ENCODE measurements at regions not wholly inside any gene's neighbourhood (a gene's known extent, or its start where the extent isn't known, plus 50 kb on each side); places are given as distances from the start of the nearest gene placed in this dataset.
"Not testable (repeated sequence)": the region's sequence is repeated elsewhere in the genome, so short reads cannot be mapped to it uniquely, and the experiment has no call there.

DNA sequence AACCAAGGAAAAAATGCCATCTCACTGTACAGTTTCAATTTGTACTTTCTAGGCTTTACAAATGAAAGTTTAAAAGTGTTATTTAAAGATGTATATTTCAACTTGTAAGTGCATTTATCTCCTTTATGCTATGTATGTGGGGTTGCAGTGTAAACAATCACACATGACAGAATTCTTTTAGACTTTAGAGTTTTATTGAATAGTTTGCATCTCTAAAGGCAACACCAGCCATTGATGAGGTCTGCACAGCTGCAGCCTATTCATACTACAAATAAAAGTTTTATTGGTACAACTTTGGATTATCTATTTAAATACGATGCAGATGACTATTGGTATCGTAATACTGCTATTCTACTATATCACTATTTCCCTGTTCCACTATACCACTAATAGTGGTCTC lies 894.4 kb upstream of the B3GALT2 start:
- no peak for DNase-seq

DNA sequence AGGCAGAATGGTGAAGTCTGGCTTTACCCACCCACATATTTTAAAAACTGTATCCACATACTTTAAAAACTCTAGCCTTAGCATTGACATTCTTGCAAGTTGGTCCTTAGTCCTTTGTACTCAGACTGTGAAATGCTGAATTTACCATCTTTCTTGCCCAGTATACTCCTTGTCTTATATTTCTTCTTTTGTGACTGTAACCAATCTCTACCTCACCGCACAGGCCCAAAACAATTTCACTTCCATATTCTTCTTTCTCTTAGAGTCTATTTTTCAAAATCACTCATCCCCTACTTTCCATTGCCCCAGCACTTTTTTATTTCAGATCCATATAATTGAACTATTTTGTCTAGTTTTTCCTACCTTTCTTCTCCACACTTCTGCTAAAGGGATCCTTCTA lies 892.4 kb upstream of the B3GALT2 start:
- DNase-seq: no peak

DNA sequence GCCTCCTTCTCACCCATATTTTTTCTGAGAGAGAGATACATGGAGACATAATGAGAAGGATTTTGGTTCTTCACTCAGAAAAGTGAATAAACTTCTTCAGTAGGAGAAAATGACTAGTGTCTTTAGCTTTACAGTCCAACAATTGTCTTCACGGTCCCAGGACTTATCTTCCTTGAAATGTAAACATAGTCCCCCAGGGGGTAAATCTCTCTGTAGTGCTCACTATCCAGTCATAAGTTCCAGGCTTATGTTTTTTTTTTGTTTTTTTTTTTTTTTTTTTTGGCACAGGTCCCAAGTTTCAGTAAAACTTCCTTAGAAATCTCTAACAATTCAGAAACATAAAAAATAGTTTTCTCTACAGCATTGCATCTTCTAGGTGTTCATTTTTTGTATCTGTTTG lies 890.2 kb upstream of the B3GALT2 start:
- peak; percentile 40 for DNase-seq

DNA sequence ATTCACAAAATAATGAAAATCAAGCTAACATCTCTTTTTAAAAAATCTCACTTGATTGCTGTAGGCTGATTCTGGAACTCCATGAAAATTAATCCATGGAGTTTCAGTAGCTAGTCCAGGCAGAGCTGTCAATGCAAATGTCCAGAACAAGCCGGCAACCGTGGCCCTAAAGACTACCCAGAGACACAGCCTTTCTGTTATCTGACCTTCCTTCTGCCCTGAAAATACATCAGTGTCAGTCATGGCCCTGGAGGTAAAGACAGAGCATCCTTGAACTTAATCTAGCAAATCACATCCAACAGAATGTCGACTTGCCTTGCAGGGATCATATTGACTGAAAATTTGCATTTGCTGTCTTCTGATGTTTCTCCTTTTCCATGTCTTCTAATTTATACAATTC lies 887.4 kb upstream of the B3GALT2 start:
- DNase-seq: no peak

DNA sequence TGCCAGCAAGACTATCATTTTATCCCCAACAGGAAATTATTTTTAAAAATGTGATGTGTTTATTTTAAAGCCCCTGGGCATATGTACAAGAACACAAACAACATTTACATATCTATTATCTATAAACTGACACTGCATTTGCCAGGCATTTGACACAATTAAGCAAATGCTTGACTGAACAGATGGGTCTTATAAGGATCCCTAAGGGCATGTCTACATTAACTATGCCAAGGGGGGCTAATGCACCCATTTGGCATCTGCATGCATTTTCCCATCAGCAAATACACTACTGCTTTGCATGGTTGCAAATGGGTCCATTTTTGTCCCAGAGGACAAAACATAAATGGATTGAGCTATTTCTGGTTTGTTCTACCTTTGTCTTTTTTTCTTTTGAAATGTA lies 884.8 kb upstream of the B3GALT2 start:
- DNase-seq: no peak

DNA sequence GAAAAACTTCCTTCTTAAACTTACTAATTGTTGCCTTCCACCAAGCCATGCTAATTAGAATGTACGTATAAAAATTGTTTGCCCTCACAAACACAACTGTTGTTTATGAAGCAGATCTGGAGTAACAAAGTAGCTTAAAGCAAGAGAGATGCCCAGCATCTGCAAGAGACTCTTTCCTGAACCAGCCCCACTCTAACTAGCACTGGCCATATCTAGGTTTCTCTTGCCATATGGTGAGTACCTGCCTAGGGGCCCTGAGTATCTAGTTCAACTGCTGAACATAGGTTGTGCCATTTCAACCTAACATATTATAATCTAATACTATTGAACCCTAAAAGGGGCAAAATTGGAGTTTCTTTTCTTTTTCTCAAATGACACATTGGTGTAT lies 883.4 kb upstream of the B3GALT2 start:
- no peak for DNase-seq

DNA sequence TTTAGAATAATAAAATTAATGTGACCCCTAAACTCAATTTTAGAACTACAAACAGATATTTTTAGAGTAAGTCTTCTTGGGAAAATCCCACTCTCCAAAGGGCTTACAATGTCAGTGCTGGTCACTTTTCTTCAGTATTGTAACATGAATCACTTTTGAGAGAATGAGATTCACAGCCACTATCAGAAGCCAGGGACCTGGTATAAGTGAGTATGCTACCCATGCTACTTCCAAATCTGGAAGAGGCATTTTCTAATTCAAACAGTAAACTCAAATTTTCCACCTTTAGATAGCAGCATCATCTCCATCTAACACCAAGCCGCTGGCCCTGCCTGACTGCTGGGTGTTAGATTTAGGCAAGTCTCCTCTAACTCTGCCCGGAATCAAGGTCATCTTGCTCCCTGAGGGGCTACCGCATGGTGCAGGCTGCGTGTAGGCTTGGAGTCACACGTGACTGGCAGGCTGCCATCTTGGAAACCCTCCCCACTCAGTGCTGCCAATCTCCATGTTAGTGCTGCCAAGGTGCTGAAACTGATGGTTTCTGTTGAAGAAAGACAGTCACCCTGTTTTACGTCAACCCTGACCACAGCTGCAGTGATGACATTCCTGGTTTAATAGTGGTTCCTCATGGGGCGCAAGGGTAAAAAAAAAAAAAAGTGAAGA lies 882.9 kb upstream of the B3GALT2 start:
- no peak for DNase-seq

DNA sequence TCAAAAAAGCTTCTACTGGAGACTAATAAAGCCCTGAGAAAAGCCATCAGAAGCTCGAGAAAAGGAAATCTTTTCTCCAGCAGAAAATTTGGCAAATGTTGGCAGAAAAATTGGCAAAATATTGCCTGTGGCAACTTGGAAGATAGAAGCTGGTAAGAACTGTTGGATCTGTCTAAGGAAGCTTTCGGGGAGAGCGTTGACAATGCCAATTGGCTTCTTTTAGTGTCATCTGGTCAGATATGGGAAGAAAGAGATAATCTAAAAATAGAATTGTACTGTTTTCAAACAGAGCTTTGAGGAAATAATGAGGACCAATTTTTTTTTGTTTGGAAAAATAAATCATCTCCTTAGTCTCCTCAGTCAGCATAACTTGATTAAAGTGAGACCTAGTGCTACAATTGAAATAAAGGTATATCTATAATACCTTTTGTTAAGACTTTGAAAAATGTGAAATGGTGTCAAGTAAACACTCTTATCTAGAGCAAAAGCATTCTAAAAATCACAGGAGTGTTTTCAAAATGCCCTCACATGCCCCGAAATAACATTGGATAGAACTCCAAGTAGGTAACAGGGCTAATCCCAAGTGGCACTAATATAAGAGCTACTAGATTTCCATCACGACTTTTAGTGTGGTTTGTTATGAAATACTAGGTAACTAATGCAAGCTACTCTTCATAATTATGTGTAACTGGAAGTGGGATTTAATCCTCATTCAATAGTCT lies 882.2 kb upstream of the B3GALT2 start:
- DNase-seq: no peak

DNA sequence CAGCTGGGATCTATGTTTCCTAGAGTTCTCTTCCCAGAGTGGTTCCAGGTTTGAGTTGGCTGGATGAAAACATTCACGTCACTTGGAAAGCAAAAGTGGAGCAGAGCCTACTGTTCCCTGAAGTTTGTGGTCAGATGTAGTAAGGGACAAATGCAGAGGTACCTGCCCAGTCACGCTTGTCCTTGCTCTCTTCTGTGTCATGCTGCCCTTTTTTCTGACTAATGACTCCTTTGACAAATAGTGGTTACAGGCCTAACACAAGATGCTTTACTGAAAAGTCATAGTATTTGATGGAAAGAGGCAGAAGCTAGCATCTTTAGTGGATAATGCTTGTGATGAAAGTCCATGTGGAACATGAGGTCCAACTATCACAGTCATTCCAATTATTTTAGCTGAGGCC lies 881.4 kb upstream of the B3GALT2 start:
- DNase-seq: no peak

DNA sequence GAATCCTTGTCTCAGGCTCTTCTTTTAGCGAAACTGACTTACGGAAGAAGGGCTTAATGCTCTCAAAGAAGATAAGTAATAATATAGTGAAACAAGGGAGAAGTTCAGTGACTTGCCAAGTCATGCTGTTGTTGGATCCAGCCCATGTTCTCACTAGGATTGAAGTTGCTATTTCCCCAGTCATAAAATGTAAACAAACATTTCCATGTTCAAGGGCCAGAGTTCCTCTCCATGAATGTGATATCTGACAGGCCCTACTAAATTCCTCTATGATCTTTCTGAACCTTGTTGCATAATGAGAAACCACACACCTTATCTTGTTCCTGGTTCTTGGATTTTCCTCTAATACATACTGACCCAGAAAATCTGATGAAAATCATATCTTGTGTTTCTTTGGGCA lies 876.5 kb upstream of the B3GALT2 start:
- DNase-seq: peak; percentile 89

DNA sequence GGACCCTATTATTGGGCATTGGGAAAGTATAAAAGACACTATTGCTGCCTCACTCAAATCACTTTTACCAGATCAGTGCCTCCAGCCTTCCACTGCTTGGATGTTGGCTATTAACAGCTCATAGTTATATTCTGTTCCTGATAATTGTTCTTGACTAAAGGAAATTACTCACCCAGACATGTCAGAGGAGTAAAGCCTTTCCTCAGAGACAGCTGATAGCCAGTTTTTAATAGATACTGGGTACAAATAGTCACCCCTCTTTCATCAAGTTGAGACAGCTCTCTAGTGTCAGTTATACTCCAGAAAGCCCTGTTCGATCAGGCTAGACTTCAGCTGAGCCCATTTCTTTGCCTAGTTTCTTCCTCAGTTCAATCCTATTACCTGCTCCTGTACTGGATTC lies 876.1 kb upstream of the B3GALT2 start:
- DNase-seq: peak; percentile 67

DNA sequence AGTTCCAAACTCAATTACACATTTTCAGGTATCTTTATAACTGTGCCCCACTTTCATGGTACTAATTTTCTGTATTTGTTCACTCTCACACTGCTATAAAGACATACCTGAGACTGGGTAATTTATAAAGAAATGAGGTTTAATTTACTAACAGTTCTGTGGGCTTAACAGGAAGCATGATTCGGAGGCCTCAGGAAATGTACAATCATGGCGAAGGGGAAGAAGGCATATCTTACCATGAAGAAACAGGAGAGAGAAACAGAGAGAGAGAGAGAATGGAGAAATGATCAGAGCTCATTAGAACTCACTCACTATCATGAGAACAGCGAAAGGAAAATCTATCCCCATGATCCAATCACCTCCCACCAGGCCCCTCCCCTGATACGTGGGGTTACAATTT lies 874.1 kb upstream of the B3GALT2 start:
- no peak for DNase-seq

DNA sequence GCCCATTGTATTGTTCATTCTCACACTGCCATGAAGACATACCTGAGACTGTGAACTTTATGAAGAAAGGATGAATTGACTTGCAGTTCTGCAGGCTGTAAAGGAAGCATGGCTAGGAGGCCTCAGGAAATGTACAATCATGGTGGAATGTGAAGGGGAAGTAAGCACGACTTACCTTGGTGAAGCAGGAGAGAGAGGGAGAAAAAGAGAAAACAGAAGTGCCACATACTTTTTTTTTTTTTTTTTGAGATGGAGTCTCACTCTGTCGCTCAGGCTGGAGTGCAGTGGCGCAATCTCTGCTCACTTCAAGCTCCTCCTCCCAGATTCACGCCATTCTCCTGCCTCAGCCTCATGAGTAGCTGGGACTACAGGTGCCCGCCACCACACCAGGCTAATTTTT lies 871.9 kb upstream of the B3GALT2 start:
- not testable (repeated sequence) for DNase-seq

DNA sequence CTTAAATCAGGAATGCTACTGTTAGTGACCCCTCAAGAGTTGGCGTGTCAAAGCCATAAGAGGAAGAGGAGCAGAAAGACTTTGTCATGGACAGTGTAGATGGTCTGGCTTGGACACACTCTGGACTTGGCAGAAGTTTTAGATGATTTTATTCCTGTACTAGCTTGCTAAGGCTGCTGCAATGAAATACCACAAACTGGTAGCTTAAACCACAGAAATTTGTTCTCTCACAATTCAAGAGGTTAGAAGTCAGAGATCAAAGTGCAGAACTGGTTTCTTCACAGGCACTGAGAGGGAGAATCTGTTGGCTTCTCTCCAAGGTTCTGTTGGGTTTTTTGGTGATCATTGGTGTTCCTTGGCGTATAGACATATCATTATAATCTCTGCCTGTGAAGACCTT lies 869.8 kb upstream of the B3GALT2 start:
- DNase-seq: no peak

DNA sequence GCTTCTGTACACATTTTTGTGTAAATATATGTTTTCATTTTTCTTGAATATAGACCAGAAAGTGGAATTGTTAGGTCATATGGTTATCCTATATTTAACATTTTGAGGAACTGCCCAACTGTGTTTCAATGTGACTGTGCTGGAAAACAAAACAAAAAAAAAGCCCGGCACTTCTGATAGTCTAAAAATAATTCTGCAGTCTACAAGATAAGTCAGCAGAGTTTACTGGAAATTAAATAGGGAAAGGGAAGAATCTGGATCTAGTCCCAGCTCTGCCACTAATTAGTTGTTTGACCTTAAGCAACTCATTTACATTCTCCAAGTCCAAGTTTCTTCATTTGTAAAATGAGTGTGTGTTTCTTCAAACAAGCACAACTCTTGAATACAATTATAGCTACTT lies 869.1 kb upstream of the B3GALT2 start:
- no peak for DNase-seq

DNA sequence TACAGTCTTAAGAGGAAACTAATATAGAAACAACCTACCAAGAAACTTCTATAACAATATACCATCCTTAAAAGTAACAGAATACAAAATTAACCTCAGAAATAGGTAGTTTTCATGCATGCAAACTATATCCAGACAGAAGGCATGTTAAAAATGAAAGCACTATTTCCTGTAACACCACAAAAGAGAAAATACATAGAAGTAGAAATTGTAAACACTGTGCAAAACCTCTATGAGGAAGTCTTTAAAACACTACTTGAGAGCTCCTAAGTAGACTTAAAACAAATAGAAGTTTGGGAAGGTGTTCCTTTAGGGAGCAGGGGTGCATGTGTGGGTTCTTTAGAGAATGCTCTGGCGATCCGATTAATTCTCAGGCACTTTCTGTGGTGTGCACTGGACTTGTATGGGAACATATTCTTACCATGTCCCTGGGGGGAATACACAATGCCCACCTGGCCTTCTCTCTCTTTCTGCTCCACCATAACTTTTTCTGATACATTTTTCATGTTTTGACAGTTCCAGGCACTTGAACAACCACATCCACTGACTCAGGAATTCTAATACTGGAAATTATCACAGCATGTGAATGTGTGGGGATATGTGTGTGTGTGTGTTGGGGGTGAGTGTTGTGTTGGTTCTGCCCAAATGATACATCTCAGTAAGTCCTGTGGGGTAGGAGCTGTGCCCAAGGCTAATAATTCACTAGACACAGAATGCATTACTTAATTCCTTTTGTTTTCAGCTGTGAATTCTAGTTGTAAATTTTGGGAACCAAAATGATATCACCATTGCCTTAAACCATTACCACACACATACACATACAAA lies 866.3 kb upstream of the B3GALT2 start:
- DNase-seq: peak; percentile 12

DNA sequence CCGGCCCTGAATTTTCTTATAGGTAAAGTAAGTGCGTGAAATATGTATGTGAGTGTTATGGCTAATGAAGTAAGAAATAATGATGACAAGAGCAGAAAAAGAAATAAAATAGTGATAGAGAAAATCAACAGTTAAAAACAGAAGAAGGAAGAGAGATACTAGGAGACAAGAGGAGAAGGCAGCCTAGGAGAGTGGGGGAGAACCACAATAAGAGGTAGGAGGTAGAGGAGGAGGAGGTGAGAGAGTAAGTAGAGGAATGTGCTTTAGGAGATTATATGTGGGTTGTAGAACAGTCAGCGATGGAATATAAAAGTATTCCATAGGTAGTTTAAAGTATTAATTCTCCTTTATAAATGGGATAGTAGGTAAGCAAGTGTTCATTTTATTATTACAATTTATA lies 861.5 kb upstream of the B3GALT2 start:
- DNase-seq: no peak

DNA sequence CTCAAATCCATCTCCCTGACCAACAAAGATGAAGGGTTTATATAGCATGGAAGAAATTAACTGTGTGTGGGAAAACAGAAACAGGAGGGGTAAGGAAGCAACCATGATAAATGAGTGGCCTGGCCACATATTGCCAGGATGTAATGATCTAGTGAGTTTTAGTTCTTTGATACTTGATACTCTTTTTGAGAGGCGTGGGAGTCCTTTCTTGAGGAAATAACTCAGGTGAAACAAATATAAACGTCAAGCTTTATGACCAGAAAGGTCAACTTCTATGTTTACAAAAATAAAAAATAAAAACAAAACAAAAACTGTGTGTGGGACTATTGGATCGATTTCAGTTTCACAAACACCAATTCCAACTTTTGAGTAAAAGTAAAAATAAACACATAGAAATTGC lies 860.8 kb upstream of the B3GALT2 start:
- no peak for DNase-seq

DNA sequence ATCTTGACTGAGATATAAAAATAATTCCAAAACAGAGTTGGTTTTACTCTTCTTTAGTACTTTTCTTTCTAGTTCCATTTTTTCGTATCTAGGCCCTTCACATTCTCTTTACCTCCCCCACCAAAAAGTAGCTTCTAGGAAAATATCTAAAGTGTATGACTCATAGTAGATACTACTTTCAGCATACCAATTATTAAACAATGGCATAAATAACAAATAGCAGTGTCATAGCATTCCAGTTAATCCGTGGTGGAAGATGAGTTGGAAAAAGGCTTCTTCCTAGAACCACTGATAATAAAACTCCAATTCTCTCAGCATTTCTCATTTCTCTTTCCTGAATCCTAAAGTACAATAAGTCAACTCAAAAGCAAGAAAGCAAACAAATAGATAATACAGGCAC lies 859.0 kb upstream of the B3GALT2 start:
- DNase-seq: peak; percentile 70

DNA sequence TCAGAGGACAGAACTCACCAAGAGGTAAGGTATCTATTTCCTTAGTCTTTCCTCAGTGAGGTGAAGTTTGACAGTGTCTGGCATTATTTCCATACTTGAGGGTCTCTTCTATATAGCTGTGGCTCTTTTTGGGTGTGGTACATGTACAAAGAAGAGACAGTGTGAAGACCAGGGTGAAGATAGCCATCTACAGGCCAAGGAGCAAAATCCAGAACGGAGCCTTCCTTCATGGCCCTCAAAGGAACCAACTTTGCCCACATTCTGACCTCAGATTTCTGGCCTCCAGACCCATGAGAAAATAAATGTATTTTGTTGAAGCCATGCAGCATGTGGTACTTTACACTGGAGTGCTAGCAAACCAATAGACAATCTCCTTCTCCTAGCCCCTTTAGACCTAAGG lies 858.5 kb upstream of the B3GALT2 start:
- DNase-seq: no peak

DNA sequence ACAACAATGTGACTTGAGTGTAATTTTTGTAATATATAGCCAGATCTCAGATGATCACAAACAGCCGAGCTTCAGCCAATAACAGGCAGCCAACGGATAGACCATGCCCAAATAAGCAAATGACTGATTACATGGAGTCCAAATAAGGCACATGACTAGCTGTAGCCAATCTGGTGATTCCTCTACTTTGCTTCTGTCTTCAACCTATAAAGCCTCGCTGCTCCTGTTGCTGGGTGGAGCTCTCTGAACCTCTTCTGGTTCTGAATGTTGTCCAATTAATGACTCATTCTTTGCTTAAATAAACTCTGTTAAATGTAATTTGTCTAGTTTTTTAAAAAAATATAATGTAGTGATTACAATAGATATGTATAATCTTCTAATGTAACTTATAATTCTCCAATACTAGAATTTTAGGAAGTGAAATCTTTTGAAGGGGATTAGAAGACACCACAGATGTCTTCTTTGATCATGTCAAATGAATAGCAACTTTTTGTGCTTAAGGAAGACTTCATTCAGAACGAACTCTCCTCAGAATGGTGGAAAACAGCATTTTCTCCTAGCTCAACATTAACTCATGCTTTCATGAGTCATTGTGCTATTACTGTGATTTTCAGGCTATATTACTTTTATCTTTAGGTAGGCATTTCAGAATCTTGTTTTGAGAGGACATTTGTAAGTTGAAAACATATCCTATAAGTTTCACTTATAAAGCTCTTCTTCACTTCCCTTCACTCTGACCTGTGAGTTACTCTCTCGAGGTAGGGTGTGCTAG lies 857.8 kb upstream of the B3GALT2 start:
- DNase-seq: peak; percentile 14

DNA sequence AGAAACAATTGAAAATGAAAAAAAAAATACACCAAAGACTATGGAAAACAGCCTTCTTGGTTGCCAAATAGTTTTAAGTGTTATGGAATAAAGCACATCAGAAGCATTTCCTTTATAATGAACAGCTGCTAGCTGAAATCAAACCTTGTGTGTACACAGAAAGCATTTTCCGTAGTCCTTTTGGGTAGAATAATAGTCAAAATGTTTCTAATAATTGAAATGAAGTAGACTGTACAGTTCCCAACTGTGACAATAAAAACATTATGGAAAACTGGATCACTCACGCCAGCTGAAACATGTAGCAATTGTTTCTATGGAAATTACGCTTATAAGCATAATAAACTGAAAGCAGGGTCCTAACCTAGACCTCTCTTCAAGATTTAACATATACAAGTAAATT lies 856.3 kb upstream of the B3GALT2 start:
- DNase-seq: no peak

DNA sequence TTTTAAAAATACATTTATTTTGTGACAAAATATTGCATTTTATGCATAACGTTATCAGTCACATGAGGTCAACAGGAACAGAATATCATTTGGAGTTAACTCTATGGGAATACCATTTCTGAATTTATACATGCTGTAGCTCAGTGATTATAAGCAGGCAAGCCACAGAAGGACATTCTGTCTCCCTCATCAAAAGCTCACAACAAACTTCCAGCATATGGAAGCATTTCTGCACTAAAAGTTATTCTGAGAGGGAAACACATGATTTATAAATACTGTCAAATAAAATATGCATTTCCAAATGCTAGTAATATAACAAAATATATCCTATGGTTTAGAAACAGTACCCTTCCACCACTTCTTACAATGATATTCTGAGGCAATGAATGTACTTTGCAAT lies 854.1 kb upstream of the B3GALT2 start:
- no peak for DNase-seq
